GM12878 (cell line): ENCODE measurements at regions not wholly inside any gene's neighbourhood (a gene's known extent, or its start where the extent isn't known, plus 50 kb on each side); places are given as distances from the start of the nearest gene placed in this dataset.

Experiments
- ATAC-seq: fragments of 200-7000 bp; cut with Tn5 transposase; 3 replicates; pipeline ENCODE4 v1.9.1; 2020; ENCODE audit warnings: mild to moderate bottlenecking, moderate library complexity
- BruUV-seq: library from RNA; stranded (reverse); fragments of 400-500 nt; replicated peaks from 2 replicates; lab custom pipeline; 2021; lab: Mats Ljungman, UMichigan
- CTCF ChIA-PET: fragments of 300-600 bp; sonication (Branson Sonifier 250); formaldehyde crosslinking; extraction: SDS; loops from one replicate; lab custom pipeline; 2021; ENCODE audit warnings: inconsistent platforms; lab: Yijun Ruan, JAX
- POLR2A ChIA-PET: fragments of 350-600 bp; formaldehyde crosslinking; extraction: SDS; loops from one replicate; lab custom pipeline; 2021; ENCODE audit warnings: inconsistent platforms; lab: Charles Lee
- RAD21 ChIA-PET: fragments of 300-600 bp; sonication (Branson Sonifier 250); formaldehyde crosslinking; loops from one replicate; lab custom pipeline; 2023; ENCODE audit warnings: antibody characterized with exemption; ENCODE audit not compliant: unreplicated experiment; lab: Charles Lee
- SMC1A ChIA-PET: fragments of 300-600 bp; sonication (Branson Sonifier 250); formaldehyde crosslinking; loops from one replicate; lab custom pipeline; 2023; ENCODE audit not compliant: unreplicated experiment, uncharacterized antibody; lab: Charles Lee
- DNase-seq: peaks from one replicate; pipeline ENCODE4 v3.0.0-alpha.2; 2011; ENCODE audit warnings: low read depth, low spot score
- FAIRE-seq: peaks from 3 replicates; lab custom pipeline; 2011; peaks lifted over from hg19 to GRCh38; lab: Jason Lieb, UNC
- H2AFZ ChIP-seq: 2 replicates; pipeline ENCODE4 v1.6.0; 2011; ENCODE audit warnings: low read depth, low read length, control low read depth; ENCODE audit not compliant: control insufficient read depth
- H3K27ac ChIP-seq: 2 replicates; pipeline ENCODE4 v1.5.1; 2011; ENCODE audit warnings: control low read depth; ENCODE audit not compliant: control insufficient read depth, insufficient read depth
- H3K27me3 ChIP-seq, 2 experiments: replicated peaks in 1 of 2; 2 replicates each; pipeline versions ENCODE4 v1.6.0 to v1.6.1; 2011; ENCODE audit warnings: low read length in 1 of 2; ENCODE audit not compliant: control insufficient read depth in 2 of 2, insufficient read depth in 2 of 2
- H3K36me3 ChIP-seq, 2 experiments: 2 replicates each; pipeline ENCODE4 v1.5.1; 2011; ENCODE audit warnings: low read length in 1 of 2; ENCODE audit not compliant: control insufficient read depth in 2 of 2, insufficient read depth in 2 of 2
- H3K4me1 ChIP-seq: 2 replicates; pipeline ENCODE4 v1.6.1; 2011; ENCODE audit warnings: mild to moderate bottlenecking, low read length, moderate library complexity, mixed read lengths; ENCODE audit not compliant: control insufficient read depth, insufficient read depth
- H3K4me2 ChIP-seq: 2 replicates; pipeline ENCODE4 v1.6.0; 2011; ENCODE audit warnings: control low read depth; ENCODE audit not compliant: control insufficient read depth, insufficient read depth
- H3K4me3 ChIP-seq: fragments of 200-600 bp; sonication (generic); 2 replicates; pipeline ENCODE4 v1.5.1; 2016
- H3K79me2 ChIP-seq: 2 replicates; pipeline ENCODE4 v1.6.0; 2011; ENCODE audit warnings: low read length; ENCODE audit not compliant: control insufficient read depth, insufficient read depth
- H3K9ac ChIP-seq: 2 replicates; pipeline ENCODE4 v1.8.0; 2011; ENCODE audit warnings: low read length, control low read depth, mixed read lengths; ENCODE audit not compliant: control insufficient read depth, insufficient read depth
- H3K9me3 ChIP-seq: replicated peaks from 3 replicates; pipeline ENCODE4 v1.5.1; 2011; ENCODE audit warnings: mild to moderate bottlenecking, low read length; ENCODE audit not compliant: control insufficient read depth, insufficient read depth
- H4K20me1 ChIP-seq: 2 replicates; pipeline ENCODE4 v1.6.0; 2011; ENCODE audit not compliant: control insufficient read depth, insufficient read depth
- HSF1 ChIP-seq: fragments of 150-350 bp; IDR thresholded peaks from 2 replicates; pipeline ENCODE4 v1.6.1; 2014; ENCODE audit warnings: mild to moderate bottlenecking, low read depth, low read length
- NFYA ChIP-seq: IDR thresholded peaks from 2 replicates; pipeline ENCODE4 v1.6.1; 2011; ENCODE audit warnings: low read depth, mild to moderate bottlenecking, low read length, improper control_type of control experiment, borderline replicate concordance
- PKNOX1 ChIP-seq: fragments of 450-650 bp; IDR thresholded peaks from 2 replicates; pipeline ENCODE4 v1.6.1; 2016; ENCODE audit warnings: mild to moderate bottlenecking
- TAF1 ChIP-seq: IDR thresholded peaks from 2 replicates; pipeline ENCODE4 v1.6.1; 2011; ENCODE audit warnings: mild to moderate bottlenecking, low read depth, low read length, borderline replicate concordance
- USF1 ChIP-seq: IDR thresholded peaks from 2 replicates; pipeline ENCODE4 v1.6.1; 2011; ENCODE audit warnings: borderline replicate concordance, low read depth, mild to moderate bottlenecking, moderate library complexity, mixed read lengths, low read length; ENCODE audit not compliant: insufficient read depth; ENCODE audit errors: extremely low read length
- YY1 ChIP-seq: IDR thresholded peaks from 2 replicates; pipeline ENCODE4 v1.6.1; 2011; ENCODE audit warnings: low read depth, mild to moderate bottlenecking, low read length
- ZBTB40 ChIP-seq: fragments of 450-650 bp; IDR thresholded peaks from 2 replicates; pipeline ENCODE4 v1.6.1; 2016; ENCODE audit warnings: mild to moderate bottlenecking, moderate library complexity, borderline replicate concordance
- ZNF592 ChIP-seq: fragments of 450-650 bp; IDR thresholded peaks from 2 replicates; pipeline ENCODE4 v1.6.1; 2017; ENCODE audit warnings: mild to moderate bottlenecking, moderate library complexity
- WGBS: methylation state at CpG from one replicate; pipeline ENCODE4 v1.1.6; 2016; ENCODE audit warnings: low lambda C conversion rate; ENCODE audit not compliant: insufficient replicate concordance, insufficient coverage; ENCODE audit errors: missing lambda C conversion rate; 5-methylcytosine and 5-hydroxymethylcytosine counted together
- in situ Hi-C: fragments of 300-500 bp; cut with MboI; formaldehyde crosslinking; loops from 9 replicates; pipeline ENCODE4 v1.14.3; 2018; ENCODE audit warnings: mixed read lengths
- intact Hi-C: fragments of 100-400 bp; cut with micrococcal nuclease; formaldehyde crosslinking; loops from one replicate; pipeline ENCODE4 v1.14.2; 2022; ENCODE audit not compliant: unreplicated experiment

- TF ChIP-seq ZNF592: no peak
- TF ChIP-seq PKNOX1: no peak
Measured at GRCh38 chr10:108352771-108353170, 1188.3 kb upstream of the SORCS1 start (continued).

GRCh38 chr10:108348215-108348614 is 1183.7 kb upstream of the SORCS1 start:
- Histone ChIP-seq H3K79me2 (no peaks in the 10 kb centered on the region), H2AFZ (no peak overlapping the region), H4K20me1 (no peaks in the 10 kb centered on the region), H3K27me3 (no peaks in the 10 kb centered on the region), H3K4me3 (no peak overlapping the region), H3K9me3 (no peaks in the 10 kb centered on the region), H3K27ac (no peak overlapping the region), H3K9ac (no peak overlapping the region), H3K36me3 (no peaks in the 10 kb centered on the region), H3K4me2 (no peak overlapping the region), H3K4me1 (no peaks in the 10 kb centered on the region)
- intact Hi-C loops: no loop called here
- ATAC-seq: no peak
- ChIA-PET POLR2A (no interaction called here), SMC1A (no interaction called here), RAD21 (no interaction called here), CTCF (no interaction called here)
- BruUV-seq: no TSS peak
- DNase-seq: no peak
- 7% methylated on average over 2 of the region's 2 CpGs for WGBS
- no peak for FAIRE-seq
- in situ Hi-C loops: no loop called here
- TF ChIP-seq NFYA (no peak), TAF1 (no peak), USF1 (no peak), HSF1 (no peak), ZBTB40 (no peak), YY1 (no peak)
